ENCODE measurements at regions not wholly inside any gene's neighbourhood (a gene's known extent, or its start where the extent isn't known, plus 50 kb on each side); places are given as distances from the start of the nearest gene placed in this dataset.

DNA sequence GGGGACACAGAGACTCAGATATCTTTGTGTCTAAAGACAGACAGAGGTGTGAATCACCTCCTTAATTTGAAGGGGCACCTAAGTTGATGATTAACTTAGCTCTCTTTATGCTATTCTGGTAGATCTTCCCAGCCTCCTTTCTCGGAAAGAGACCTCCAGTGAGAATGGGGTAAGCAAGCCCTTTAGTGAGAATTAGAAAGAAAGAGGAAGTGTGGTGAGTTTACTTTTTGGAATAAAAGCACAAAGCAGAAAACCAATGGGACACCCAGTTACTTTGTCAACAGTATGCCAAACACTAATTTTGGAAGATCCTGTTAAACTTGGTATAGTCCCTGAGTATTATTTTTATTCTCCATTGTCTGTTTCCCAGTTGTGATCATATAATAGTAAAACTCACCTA is 302.8 kb upstream of the RASA1 start:
- H3K27ac ChIP-seq = no peak overlapping the region
- DNase-seq (ENCODE audit: low read depth, low spot score) = no peak

DNA sequence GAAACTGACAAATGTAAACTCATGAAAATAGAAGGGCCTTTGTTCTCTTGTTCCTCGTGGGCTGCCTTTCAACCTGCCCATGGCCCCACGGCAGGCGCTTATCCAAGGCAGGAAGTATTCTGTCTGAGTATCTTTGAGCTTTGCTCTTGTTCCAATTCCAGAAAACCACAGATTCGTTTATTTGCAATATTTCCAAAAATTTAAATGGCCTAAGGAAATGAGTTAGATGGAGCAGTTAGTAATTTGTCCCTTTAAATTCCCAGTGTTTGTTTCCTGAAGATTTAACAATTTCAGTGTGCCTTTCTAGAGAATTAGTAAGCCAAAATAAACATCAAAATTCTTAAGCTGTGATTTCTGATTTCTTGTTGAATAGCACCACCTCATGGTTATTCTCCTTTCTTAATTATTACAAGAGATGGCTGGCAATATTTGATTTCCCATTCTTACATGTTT is 299.4 kb upstream of the RASA1 start:
- DNase-seq (ENCODE audit: low read depth, low spot score) = no peak
- H3K27ac ChIP-seq = no peak overlapping the region

DNA sequence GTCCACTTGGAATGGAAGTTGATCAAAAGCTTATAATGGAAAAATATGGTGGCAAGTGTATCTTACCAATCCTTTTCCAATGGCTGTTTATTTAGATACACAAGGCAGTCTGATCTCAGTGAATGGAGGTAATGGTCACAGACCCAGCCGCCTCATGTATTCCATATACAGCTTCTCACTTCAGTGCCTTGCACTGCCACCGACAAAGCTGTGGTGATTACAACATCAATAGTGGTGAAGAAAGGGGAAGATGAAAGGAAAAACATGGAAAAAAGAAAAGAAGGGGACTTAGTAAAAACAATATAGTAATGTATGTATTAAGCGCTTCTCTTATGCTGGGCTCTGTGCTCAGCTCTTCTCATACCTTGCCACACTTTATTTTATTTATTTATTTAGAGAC is 297.3 kb upstream of the RASA1 start:
- H3K27ac ChIP-seq = no peak overlapping the region
- no peak for DNase-seq (ENCODE audit: low read depth, low spot score)

DNA sequence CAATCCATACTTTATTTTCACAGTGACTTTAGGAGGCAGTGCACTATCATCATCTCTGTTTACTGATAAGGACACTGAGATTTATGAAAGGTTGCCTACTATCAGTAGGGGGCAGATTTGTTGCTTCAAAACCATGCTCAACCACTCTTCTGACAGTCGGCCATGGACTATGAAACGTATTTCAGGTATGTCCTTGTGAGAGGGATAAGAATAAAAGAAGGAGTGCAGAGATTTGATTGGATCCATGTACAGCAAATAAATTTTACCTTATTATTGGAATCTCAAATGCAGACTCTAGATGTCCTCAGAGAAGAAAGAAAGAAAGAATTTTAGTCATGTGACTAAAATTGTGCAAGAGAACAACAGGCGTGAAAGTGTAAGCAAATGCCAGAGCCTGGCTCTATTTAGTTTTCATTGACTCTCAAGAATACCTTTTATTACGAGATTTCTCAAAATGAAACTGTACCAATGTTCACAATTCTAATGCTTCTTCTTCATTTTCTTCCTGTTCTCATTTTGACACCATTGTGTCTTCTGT is 296.6 kb upstream of the RASA1 start:
- no peak overlapping the region for H3K27ac ChIP-seq
- DNase-seq (ENCODE audit: low read depth, low spot score) = no peak

DNA sequence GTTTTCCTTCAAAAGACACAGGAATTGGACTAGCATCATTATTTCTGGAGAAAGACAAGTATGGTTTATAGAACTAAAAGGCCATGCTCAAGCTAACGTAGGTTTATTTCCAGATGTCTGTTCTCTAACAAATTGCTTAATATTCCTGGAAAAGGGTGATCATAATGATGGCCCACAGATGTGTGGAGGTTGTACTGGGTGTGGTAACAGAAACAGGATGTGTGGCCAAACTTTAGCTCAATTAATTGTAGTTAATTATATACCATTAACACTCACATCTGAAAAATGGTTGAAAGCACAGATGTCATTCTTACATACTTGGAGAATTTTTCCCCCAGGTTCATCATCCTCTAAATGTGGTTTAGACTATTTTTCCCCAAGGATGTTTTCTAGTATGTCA is 292.7 kb upstream of the RASA1 start:
- DNase-seq (ENCODE audit: low read depth, low spot score) = no peak
- H3K27ac ChIP-seq = no peak overlapping the region

DNA sequence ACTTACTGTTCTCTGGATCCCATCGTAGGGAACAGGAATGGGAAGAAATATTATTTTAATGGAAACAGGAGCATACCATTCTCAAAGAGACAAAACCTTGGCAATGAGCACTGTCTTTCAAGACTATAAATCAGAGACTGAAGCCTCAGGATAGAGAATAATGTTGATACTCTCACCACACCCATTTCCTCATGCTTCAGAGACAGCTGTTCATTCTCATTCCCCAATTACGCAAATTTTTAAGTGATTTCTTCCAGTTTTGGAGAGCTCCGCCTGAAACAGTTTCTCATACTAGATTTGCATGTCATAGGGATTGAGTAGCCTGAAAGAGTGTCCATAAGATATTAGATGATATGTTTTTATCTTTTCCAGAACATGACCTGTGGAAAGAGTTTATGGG is 290.5 kb upstream of the RASA1 start:
- DNase-seq (ENCODE audit: low read depth, low spot score) = no peak
- no peak overlapping the region for H3K27ac ChIP-seq

DNA sequence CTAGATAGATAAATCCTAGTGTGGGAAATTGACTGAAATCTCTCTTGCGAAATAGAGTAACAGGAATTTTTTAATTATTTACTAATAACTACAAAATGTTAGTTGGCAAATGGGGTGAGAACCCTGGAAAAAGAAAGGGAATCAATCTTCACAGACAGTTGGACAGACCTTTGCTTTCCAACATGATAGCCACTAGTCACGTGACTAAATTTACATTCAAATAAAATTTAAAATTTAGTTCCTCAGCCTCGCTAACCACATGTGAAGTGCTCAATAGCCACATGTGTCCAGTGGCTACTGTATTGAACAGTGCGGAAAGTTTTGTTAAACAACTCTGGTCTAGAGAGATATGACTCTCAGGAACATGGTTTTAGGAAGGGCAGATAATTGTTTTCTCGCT is 289.9 kb upstream of the RASA1 start:
- no peak for DNase-seq (ENCODE audit: low read depth, low spot score)

DNA sequence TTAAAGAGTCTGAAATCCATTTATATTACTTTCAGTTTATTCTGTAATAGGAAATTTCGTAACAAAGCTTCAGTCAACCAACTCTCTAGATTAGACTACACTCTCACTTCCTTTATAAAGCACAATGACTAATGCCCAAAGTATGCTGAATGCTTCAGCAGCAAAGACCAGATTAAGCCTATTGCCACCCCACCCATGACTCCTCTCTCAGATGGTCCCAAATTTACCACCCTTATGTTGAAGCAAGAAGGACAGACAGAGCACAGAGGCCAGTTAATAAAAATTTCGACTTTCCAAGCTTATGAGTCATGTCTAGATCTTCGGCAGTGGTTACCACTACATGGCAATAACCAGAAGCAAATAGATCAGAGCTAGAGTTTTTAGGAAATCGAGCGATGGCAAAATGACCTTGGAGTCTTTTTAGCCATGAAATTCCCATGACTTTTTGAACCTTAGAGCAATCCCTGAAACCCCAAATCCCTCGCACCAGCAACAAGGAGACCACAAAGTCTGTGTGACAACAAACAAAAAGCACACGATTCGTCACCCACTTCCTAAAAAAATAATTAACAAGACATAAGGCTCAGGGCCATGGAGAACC is 287.8 kb upstream of the RASA1 start:
- no peak overlapping the region for H3K27ac ChIP-seq
- DNase-seq (ENCODE audit: low read depth, low spot score) = no peak

More for the DNA sequence above, 289.9 kb upstream of the RASA1 start:
- H3K27ac ChIP-seq = no peak overlapping the region

DNA sequence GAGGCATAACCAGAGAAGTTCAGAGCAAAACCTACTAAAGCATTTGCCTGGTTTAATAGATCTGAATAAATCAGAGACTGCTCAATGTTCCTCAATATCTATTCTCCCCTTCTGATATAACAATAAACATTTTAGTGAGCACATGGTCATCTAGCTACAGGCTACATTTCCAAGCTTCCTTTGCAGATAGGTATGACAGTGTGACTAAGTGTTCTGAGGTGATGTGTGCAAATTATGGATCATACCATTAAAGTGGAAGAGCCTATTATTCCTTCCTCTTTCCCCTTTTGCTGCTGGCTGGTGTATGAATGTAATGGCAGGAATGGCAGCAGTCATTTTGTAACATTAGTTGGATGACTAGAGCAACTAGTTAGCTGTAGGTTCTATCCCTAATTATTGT is 285.8 kb upstream of the RASA1 start:
- H3K27ac ChIP-seq = no peak overlapping the region
- no peak for DNase-seq (ENCODE audit: low read depth, low spot score)

DNA sequence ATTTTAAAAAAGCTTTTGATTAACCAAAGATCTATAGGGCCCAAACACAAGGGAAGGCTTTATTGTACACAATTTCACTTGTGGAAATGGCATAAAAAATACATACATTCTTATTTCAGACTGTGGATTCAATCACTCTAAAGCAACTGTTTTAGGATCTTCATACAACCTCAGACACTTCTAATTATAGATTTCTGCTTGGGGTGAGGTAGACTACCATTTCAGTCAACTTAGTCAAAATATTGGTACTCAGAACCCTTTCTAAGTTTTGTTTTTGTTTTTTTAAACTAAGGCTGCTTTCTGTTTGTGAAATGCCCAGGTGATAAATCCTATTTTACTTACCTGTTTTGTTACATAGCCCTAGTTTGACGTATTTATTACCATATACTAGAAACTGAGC is 284.5 kb upstream of the RASA1 start:
- no peak overlapping the region for H3K27ac ChIP-seq
- no peak for DNase-seq (ENCODE audit: low read depth, low spot score)

DNA sequence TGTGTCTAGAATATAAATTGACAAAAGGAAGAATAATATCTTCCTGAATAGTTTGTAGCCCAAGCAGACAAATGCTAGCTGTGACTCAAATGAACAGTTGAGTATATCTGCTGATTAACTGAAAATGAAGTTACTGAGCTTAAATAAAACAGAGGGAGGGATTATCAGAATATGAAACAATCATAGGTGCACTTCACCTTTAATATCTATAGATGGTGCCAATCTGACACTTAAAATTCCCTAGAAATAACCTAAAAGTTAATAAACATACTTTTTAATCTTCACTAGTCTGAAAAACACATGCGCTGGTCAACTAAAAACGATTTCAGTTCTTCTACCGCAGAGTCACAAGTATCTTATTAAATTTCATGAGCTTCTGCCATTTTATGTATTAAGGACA is 280.8 kb upstream of the RASA1 start:
- no peak for DNase-seq (ENCODE audit: low read depth, low spot score)
- H3K27ac ChIP-seq = no peak overlapping the region

DNA sequence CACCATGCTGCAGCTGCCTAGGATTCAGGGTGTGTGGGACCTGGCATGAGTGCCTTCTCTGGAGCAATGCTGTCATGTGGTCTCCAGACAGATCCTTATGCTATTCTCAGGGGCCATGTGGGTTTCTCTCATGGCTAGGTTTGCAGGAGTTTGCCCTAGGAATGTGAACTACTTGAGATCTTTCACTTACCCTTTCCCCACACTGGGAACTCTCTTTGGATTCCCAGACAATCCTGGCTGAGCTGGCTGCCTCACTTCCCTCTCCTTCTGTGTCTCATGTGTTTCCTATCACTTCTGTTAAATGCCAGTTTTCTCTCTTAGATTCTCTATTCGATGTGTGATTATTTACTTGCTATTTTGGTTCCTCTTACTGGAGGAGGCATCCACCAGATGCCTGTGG is 270.2 kb upstream of the RASA1 start:
- no peak for DNase-seq (ENCODE audit: low read depth, low spot score)

DNA sequence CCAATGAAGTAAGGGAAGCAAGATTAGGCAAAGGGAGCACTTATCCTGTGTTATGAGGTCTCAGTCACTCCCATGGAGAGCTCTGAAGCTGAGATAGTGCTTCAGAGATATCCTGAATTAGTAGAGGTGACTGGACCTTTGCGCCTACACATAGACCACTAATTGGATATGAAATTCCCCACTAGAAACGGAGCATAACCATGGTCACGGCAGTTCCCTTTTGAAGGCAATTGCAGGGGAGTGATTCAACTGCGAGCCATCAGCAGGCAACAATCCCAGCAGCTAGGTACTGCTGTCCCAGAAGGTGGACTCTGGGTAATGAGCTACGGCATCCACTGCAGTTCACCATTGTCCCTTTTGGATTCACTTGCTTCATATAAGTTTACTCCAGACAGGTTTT is 267.7 kb upstream of the RASA1 start:
- DNase-seq (ENCODE audit: low read depth, low spot score) = no peak
- no peak overlapping the region for H3K27ac ChIP-seq

More for the DNA sequence above, 270.2 kb upstream of the RASA1 start:
- no peak overlapping the region for H3K27ac ChIP-seq

DNA sequence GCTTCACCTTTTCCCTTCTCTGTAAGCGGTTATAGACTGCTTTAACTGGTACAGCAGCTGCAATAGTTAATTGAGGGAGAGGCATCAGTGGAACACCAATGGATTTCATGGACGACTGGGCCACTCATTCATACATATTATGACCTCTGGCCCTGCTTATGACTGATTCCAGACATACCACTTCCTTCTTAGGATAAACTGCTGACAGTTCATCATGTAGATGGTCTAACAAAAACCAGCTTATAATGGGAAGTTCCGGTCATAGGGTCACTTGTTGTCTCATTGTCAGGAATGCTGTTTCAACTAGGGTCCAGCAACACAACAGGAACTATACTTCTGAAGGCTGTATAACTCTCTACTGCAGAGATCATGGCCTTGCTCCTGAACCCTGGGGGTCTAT is 265.2 kb upstream of the RASA1 start:
- DNase-seq (ENCODE audit: low read depth, low spot score) = no peak
- H3K27ac ChIP-seq = no peak overlapping the region

DNA sequence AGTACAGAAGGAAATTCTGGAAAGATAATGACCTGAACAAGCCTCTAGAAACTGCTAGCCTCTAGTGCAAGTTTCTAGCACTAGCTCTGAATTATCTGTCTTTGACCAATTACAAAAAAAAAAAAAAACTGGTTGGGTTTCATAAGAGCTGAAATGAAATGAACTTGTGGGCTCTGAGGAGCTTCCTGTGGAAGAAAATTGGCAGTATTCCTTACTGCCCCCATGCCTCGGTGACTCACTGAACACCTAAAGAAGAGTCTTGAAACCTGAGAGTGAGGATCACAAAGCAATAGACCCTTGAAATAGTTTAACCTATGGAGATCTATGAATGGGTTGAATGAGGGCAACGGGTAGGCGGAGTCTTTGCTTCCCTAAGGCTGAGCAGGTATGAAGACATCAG is 263.6 kb upstream of the RASA1 start:
- no peak for DNase-seq (ENCODE audit: low read depth, low spot score)

DNA sequence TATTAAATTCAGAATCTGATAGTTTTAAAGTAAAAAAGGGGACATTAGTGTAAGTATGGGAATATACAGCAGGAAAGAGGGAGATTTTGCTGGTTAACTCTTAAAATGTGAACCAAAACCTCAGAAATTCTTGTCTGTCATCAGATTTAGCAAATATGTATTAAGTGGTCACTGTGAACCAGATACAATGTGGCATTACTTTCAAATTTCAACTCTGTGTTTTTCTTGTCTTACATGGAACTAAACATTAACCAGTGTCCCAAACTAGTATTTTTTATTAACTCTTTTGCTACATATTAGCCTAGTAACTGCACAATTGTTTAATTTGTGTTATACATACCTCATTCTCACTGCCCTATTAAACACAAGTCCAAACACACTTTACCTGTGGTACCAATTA is 259.9 kb upstream of the RASA1 start:
- H3K27ac ChIP-seq = no peak overlapping the region
- no peak for DNase-seq (ENCODE audit: low read depth, low spot score)

More for the DNA sequence above, 263.6 kb upstream of the RASA1 start:
- no peak overlapping the region for H3K27ac ChIP-seq

DNA sequence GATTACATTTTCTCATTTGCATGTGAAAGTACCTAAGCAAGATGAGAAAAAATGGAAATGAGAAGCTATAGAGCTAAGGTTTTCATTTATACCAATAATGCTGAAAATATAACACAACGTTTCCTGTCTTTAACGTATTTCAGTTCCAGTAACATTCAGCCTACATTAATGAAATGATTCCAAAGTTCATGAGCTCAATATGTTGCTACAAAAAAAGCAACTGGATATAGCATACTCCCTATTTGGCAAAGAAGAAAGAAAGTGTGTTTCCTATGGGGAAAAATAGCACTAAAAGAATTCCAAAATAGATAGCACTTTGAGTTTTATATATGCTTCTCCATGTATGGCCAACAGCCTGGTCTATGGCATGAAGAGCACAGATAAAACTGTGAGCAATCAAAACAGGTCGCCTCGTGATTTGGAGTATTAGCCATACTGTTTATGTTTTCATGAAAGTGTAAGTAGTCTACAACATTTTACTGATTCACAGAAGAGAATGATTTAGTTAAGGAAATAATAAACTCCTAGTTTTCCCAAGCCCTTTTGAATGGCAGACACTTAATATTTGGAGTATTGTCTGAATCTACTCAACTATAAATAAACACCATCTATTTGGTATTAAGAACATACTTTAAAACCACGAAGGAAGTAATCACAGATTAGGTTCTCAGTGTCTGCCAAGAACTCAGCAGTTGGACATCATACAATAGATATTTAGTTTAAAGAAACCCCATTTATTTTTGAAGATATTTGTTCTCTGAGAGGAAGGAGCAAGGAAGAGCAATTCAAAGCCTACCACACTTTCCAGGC is 258.7 kb upstream of the RASA1 start:
- DNase-seq (ENCODE audit: low read depth, low spot score) = no peak
- no peak overlapping the region for H3K27ac ChIP-seq

DNA sequence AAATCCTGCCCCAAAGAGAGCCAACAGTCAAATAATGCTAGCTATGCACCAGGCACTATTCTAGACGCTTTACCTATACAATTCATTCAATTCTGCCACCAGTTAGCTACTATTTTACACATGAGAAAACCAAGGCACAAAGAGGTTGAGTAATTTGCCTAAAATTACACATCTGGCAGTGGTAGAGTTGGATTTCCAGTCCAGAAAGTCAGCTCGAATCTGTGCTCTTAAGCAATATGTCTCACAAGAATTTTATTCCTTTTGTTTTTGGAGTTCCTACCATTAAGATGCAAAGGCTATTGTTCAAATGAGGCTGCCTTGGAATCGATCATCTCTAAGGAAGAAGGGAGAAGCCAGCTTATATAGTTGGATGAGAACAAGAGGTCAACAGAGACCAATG is 256.9 kb upstream of the RASA1 start:
- no peak for DNase-seq (ENCODE audit: low read depth, low spot score)
- H3K27ac ChIP-seq = no peak overlapping the region

DNA sequence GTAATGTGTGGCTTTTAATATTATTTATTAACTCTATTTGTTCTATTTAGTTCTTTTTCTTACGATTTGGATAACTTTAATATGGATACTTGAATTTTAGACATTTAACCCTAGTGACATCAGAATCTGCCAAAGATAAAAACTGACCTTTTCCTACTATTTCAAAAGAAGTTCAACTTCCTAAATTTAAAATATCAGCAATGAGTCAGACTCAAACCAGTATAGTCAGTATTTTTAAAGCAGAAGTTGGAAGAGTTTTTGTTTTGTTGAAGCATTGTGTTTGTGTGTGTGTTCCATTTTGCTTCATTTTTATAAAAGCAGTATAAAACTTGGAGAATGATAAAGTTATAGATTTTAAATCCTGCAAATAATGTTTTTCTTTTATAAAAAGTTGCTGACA is 251.8 kb upstream of the RASA1 start:
- no peak overlapping the region for H3K27ac ChIP-seq
- no peak for DNase-seq (ENCODE audit: low read depth, low spot score)

DNA sequence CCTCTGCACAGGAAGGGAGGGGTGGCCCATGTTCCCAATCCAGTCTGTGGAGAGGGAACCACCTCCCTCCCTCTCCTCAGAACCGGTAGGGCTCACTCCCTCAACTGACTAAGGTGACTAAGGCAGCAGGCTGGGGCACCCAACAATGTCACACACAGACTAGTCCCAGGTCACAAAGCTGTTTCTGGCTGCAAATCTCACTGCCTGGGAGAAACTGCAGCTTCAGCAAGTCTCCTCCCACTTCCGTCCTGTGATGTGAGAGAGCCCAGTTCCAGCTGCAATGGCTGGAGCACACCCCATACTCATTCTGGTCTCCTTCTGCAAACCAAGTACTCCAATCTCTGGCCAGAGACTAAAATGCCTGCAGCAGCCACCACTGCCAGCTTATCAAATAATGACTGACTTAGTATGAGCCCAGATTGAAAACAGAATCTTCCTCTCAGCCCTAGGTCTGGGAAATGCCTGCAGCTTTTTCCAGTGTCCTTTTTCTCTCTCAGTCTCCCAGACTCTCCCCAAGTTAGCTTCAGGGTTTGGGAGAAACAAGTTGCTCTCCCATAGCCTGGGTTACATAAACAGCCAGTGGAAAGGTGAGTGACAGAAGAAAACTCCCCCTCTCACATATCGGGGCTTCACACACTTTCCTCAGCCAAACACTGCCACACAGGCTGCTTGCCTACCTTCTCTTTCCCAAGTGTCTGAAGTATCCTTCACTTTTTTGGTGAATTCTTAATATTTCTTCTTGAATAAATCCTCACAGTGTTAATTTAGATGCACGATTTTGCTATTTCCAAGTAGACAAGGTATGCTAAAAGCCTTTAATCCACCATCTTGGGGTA is 247.4 kb upstream of the RASA1 start:
- DNase-seq (ENCODE audit: low read depth, low spot score) = no peak

DNA sequence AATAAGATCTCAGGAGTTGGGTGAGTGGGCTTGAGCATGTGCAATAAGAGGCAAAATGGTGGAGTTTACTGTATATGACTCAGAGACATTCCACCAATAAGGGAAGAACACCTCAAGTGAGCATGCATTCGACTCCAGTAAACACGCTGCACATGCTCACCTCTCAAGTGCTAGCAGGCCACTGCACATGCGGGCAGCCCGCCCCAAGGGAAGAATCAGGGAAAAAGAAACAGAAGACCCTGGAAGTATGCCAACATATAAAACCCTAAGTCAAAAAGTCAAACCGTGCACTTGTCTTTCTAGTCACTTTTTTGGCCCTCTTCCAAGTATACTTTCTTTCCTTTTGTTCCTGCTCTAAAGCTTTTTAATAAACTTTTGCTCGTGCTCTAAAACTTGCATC is 245.3 kb upstream of the RASA1 start:
- DNase-seq (ENCODE audit: low read depth, low spot score) = no peak
- H3K27ac ChIP-seq = no peak overlapping the region

More for the DNA sequence above, 247.4 kb upstream of the RASA1 start:
- no peak overlapping the region for H3K27ac ChIP-seq
